HepG2 (cell line): ENCODE measurements at regions not wholly inside any gene's neighbourhood (a gene's known extent, or its start where the extent isn't known, plus 50 kb on each side); places are given as distances from the start of the nearest gene placed in this dataset.

Experiments
- ATAC-seq: fragments of 200-7000 bp; cut with Tn5 transposase; 3 replicates; pipeline ENCODE4 v1.9.1; 2020; ENCODE audit warnings: mild to moderate bottlenecking, moderate library complexity
- BruUV-seq: library from RNA; stranded (reverse); fragments of 400-500 nt; replicated peaks from 2 replicates; lab custom pipeline; 2021; lab: Mats Ljungman, UMichigan
- CTCF ChIA-PET: fragments of 300-600 bp; formaldehyde crosslinking; extraction: SDS; loops from one replicate; lab custom pipeline; 2021; ENCODE audit warnings: low total read pairs, inconsistent platforms, low intra/inter-chr PET ratio; lab: Yijun Ruan, JAX
- POLR2A ChIA-PET: fragments of 350-600 bp; sonication (Branson Sonifier 250); formaldehyde crosslinking; loops from one replicate; lab custom pipeline; 2020; ENCODE audit warnings: antibody characterized with exemption, inconsistent platforms; lab: Yijun Ruan, JAX
- DNase-seq: peaks from one replicate; pipeline ENCODE4 v3.0.0-alpha.2; 2015; ENCODE audit warnings: low spot score
- FAIRE-seq: peaks from 3 replicates; lab custom pipeline; 2011; peaks lifted over from hg19 to GRCh38; lab: Jason Lieb, UNC
- H2AFZ ChIP-seq: one replicate; pipeline ENCODE4 v1.6.1; 2011; ENCODE audit warnings: low read length, inconsistent platforms
- H3K27ac ChIP-seq: fragments of 300-600 bp; 3 replicates; pipeline ENCODE4 v1.8.0; 2011; ENCODE audit warnings: mixed run types, mild to moderate bottlenecking, mixed read lengths, low read length, inconsistent platforms; ENCODE audit not compliant: insufficient read depth; ENCODE audit errors: extremely low read length
- H3K27me3 ChIP-seq, 2 experiments: fragments of 200-600 bp in 1 of 2; 2 replicates in 1 of 2; 3 replicates in 1 of 2; pipeline versions ENCODE4 v1.6.0 to v1.8.0; 2011; ENCODE audit warnings: low read length in 2 of 2, mild to moderate bottlenecking in 2 of 2, moderate library complexity in 2 of 2, inconsistent platforms in 1 of 2; ENCODE audit not compliant: insufficient read depth in 2 of 2, control insufficient read depth in 1 of 2
- H3K36me3 ChIP-seq, 2 experiments: fragments of 200-600 bp in 1 of 2; replicated peaks in 1 of 2; 2 replicates in 1 of 2; 3 replicates in 1 of 2; pipeline versions ENCODE4 v1.5.1 to v1.8.0; 2011; ENCODE audit warnings: low read length in 2 of 2, inconsistent platforms in 1 of 2; ENCODE audit not compliant: insufficient read depth in 2 of 2, control insufficient read depth in 1 of 2
- H3K4me1 ChIP-seq: 2 replicates; pipeline ENCODE4 v1.5.1; 2012; ENCODE audit warnings: low read length, inconsistent platforms; ENCODE audit not compliant: insufficient read depth
- H3K4me2 ChIP-seq: 2 replicates; pipeline ENCODE4 v1.6.0; 2011; ENCODE audit warnings: low read depth, low read length, inconsistent platforms
- H3K4me3 ChIP-seq, 3 experiments: fragments of 200-600 bp in 1 of 3; sonication (generic), shearing (Covaris generic) in 1 of 3; replicated peaks in 1 of 3; 2 replicates each; pipeline ENCODE4 v1.5.1; 2011 to 2016; ENCODE audit warnings: low read length in 3 of 3, inconsistent platforms in 2 of 3, low read depth in 2 of 3, mild to moderate bottlenecking in 2 of 3, control low read depth in 1 of 3, mixed read lengths in 1 of 3; ENCODE audit not compliant: insufficient read depth in 1 of 3
- H3K79me2 ChIP-seq: one replicate; pipeline ENCODE4 v1.6.1; 2011; ENCODE audit warnings: low read length, inconsistent platforms; ENCODE audit not compliant: insufficient read depth
- H3K9ac ChIP-seq: 2 replicates; pipeline ENCODE4 v1.6.0; 2011; ENCODE audit warnings: mild to moderate bottlenecking, low read depth, low read length, inconsistent platforms; ENCODE audit not compliant: insufficient read depth
- H3K9me3 ChIP-seq: 2 replicates; pipeline ENCODE4 v1.5.1; 2012; ENCODE audit warnings: mild to moderate bottlenecking, low read length
- H4K20me1 ChIP-seq: 2 replicates; pipeline ENCODE4 v1.6.0; 2011; ENCODE audit warnings: inconsistent platforms, mild to moderate bottlenecking, low read length, moderate library complexity; ENCODE audit not compliant: insufficient read depth
- CEBPB ChIP-seq: IDR thresholded peaks from 2 replicates; pipeline ENCODE4 v1.6.1; 2011; ENCODE audit warnings: low read depth, low read length, improper control_type of control experiment, borderline replicate concordance
- FOSL1 ChIP-seq: sonication (generic); formaldehyde crosslinking; IDR thresholded peaks from 2 replicates; pipeline ENCODE4 v1.9.0; 2021; ENCODE audit warnings: missing genetic modification reagents, borderline replicate concordance
- HIC2 ChIP-seq: sonication (generic); formaldehyde crosslinking; IDR thresholded peaks from 2 replicates; pipeline ENCODE4 v1.9.0; 2022; ENCODE audit warnings: low read depth, missing genetic modification reagents
- NCOA2 ChIP-seq: sonication (generic); formaldehyde crosslinking; IDR thresholded peaks from 2 replicates; pipeline ENCODE4 v1.8.0; 2022; ENCODE audit warnings: inconsistent platforms
- NFAT5 ChIP-seq: sonication (generic); formaldehyde crosslinking; IDR thresholded peaks from 2 replicates; pipeline ENCODE4 v1.4.0; 2020; ENCODE audit warnings: missing genetic modification reagents
- NR3C1 ChIP-seq: sonication (generic); formaldehyde crosslinking; IDR thresholded peaks from 2 replicates; pipeline ENCODE4 v1.4.0; 2020; ENCODE audit warnings: missing genetic modification reagents
- XBP1 ChIP-seq: sonication (generic); formaldehyde crosslinking; IDR thresholded peaks from 2 replicates; pipeline ENCODE4 v1.5.0; 2020; ENCODE audit warnings: missing genetic modification reagents
- ZNF550 ChIP-seq: sonication (generic); formaldehyde crosslinking; IDR thresholded peaks from 2 replicates; pipeline ENCODE4 v1.4.0; 2020; ENCODE audit warnings: mild to moderate bottlenecking, missing genetic modification reagents, borderline replicate concordance
- ZNF597 ChIP-seq: sonication (generic); formaldehyde crosslinking; IDR thresholded peaks from 2 replicates; pipeline ENCODE4 v1.5.0; 2020; ENCODE audit warnings: missing genetic modification reagents
- WGBS: methylation state at CpG from one replicate; pipeline ENCODE4 v1.1.6; 2017; ENCODE audit warnings: low lambda C conversion rate; 5-methylcytosine and 5-hydroxymethylcytosine counted together
- in situ Hi-C: cut with HindIII; loops from 2 replicates; pipeline ENCODE4 v1.10.0; 2017; ENCODE audit warnings: low pct_unique_long_range_greater_than_20kb; ENCODE audit not compliant: extremely low pct_ligation_motif_present
- intact Hi-C: fragments of 100-400 bp; cut with micrococcal nuclease; formaldehyde crosslinking; loops from one replicate; pipeline ENCODE4 v1.10.0; 2022; ENCODE audit not compliant: unreplicated experiment

- no peak for TF ChIP-seq NFAT5 (CRISPR knock-in tag)
Measured at GRCh38 chr10:44125879-44126278, 259.0 kb downstream of the CXCL12 start (continued).

- Histone ChIP-seq H4K20me1 (no peaks in the 10 kb centered on the region), H3K36me3 (no peaks in the 10 kb centered on the region), H2AFZ (no peak overlapping the region), H3K4me1 (peaks cover 6% of the 10 kb centered on the region), H3K9ac (no peak overlapping the region), H3K4me2 (no peak overlapping the region), H3K4me3 (no peak overlapping the region), H3K9me3 (no peaks in the 10 kb centered on the region), H3K79me2 (no peaks in the 10 kb centered on the region), H3K27ac (no peak overlapping the region), H3K27me3 (no peaks in the 10 kb centered on the region; a peak in 1 of 5 replicates)
- ATAC-seq (no peak), FAIRE-seq (no peak), DNase-seq (no peak)
- intact Hi-C loops, result no loop called here
- in situ Hi-C loops, result no loop called here
- BruUV-seq, result no TSS peak
- 44% methylated on average over 3 of the region's 3 CpGs for WGBS
- CTCF ChIA-PET, result no interaction called here
- no peak for TF ChIP-seq NR3C1 (CRISPR knock-in tag)
- no peak for TF ChIP-seq FOSL1
- TF ChIP-seq XBP1, result no peak
- TF ChIP-seq HIC2 (CRISPR knock-in tag), result no peak
- 0 out of 2 replicates have a peak, but pooled peaks have one; percentile 6 for TF ChIP-seq CEBPB
- no peak for TF ChIP-seq ZNF597 (CRISPR knock-in tag)
- TF ChIP-seq ZNF550 (CRISPR knock-in tag), result no peak
- TF ChIP-seq NCOA2 (CRISPR knock-in tag), result no peak
- POLR2A ChIA-PET, result no interaction called here
Measured at GRCh38 chr10:44118500-44118899, 266.4 kb downstream of the CXCL12 start.
